ENCODE measurements at regions not wholly inside any gene's neighbourhood (a gene's known extent, or its start where the extent isn't known, plus 50 kb on each side); places are given as distances from the start of the nearest gene placed in this dataset.

DNA sequence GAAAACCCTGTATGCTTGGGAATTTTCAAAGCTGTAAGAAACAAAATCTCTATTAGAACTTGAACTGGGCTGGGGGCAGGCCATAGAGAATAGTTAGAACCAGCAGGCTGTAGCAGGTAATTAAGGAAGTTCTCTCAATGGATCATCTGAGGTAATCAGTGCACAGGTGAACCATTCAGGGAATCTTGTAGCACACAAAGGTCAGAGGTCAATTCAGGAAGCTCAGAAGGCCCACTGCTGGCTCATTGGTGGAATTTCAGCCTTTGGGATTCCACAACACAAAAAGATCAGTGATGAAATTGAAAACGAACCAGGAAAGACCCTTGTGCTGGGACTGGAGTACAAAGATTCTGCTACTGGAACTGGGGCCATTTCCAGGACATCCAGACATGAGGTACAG is 82.0 kb downstream of the TMEM168 start:
- ChIA-PET POLR2A (no interaction called here), CTCF (interaction anchor here (1.5 kb wide), 1 partner anchor 20 kb away, joined by 4 read pairs; no protein-coding TSS in a partner anchor)
- no peak for DNase-seq (ENCODE audit: extremely low spot score)
- no peak for TF ChIP-seq CTCF (IDR thresholded peaks at IDR 0.05; ENCODE audit: control extremely low read depth, extremely low read depth, low read depth, missing control alignments)

Data from GM10248 (cell line).